ENCODE measurements at regions not wholly inside any gene's neighbourhood (a gene's known extent, or its start where the extent isn't known, plus 50 kb on each side); places are given as distances from the start of the nearest gene placed in this dataset.

- TF ChIP-seq, protein P1, sequence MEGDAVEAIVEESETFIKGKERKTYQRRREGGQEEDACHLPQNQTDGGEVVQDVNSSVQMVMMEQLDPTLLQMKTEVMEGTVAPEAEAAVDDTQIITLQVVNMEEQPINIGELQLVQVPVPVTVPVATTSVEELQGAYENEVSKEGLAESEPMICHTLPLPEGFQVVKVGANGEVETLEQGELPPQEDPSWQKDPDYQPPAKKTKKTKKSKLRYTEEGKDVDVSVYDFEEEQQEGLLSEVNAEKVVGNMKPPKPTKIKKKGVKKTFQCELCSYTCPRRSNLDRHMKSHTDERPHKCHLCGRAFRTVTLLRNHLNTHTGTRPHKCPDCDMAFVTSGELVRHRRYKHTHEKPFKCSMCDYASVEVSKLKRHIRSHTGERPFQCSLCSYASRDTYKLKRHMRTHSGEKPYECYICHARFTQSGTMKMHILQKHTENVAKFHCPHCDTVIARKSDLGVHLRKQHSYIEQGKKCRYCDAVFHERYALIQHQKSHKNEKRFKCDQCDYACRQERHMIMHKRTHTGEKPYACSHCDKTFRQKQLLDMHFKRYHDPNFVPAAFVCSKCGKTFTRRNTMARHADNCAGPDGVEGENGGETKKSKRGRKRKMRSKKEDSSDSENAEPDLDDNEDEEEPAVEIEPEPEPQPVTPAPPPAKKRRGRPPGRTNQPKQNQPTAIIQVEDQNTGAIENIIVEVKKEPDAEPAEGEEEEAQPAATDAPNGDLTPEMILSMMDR (IDR thresholded peaks at IDR 0.05): no peak
- TF ChIP-seq, protein P2, sequence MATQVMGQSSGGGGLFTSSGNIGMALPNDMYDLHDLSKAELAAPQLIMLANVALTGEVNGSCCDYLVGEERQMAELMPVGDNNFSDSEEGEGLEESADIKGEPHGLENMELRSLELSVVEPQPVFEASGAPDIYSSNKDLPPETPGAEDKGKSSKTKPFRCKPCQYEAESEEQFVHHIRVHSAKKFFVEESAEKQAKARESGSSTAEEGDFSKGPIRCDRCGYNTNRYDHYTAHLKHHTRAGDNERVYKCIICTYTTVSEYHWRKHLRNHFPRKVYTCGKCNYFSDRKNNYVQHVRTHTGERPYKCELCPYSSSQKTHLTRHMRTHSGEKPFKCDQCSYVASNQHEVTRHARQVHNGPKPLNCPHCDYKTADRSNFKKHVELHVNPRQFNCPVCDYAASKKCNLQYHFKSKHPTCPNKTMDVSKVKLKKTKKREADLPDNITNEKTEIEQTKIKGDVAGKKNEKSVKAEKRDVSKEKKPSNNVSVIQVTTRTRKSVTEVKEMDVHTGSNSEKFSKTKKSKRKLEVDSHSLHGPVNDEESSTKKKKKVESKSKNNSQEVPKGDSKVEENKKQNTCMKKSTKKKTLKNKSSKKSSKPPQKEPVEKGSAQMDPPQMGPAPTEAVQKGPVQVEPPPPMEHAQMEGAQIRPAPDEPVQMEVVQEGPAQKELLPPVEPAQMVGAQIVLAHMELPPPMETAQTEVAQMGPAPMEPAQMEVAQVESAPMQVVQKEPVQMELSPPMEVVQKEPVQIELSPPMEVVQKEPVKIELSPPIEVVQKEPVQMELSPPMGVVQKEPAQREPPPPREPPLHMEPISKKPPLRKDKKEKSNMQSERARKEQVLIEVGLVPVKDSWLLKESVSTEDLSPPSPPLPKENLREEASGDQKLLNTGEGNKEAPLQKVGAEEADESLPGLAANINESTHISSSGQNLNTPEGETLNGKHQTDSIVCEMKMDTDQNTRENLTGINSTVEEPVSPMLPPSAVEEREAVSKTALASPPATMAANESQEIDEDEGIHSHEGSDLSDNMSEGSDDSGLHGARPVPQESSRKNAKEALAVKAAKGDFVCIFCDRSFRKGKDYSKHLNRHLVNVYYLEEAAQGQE (IDR thresholded peaks at IDR 0.05; ENCODE audit: insufficient read depth in 1 of 2, low read depth in 2 of 2, low read length in 1 of 2): no peak
- no peak for TF ChIP-seq POLR2AphosphoS5 (IDR thresholded peaks at IDR 0.05; ENCODE audit: low read depth, low read length)
These were observed 198.9 kb upstream of the SGCD start for GRCh38 chr5:156128026-156128425.
